T-helper 17 cell (primary cell): ENCODE measurements at regions not wholly inside any gene's neighbourhood (a gene's known extent, or its start where the extent isn't known, plus 50 kb on each side); places are given as distances from the start of the nearest gene placed in this dataset.
"Not testable (repeated sequence)": the region's sequence is repeated elsewhere in the genome, so short reads cannot be mapped to it uniquely, and the experiment has no call there.

Experiments
- ATAC-seq: fragments of 150-1000 bp; cut with Tn5 transposase; 2 replicates; pipeline ENCODE4 v1.10.0; 2021; ENCODE audit warnings: mild to moderate bottlenecking, moderate library complexity
- DNase-seq, 3 donors: peaks; one replicate each; pipeline versions ENCODE4 v3.0.0 to v3.0.0-alpha.2; 2020 to 2021
- H3K9me3 ChIP-seq: one replicate; pipeline ENCODE4 v1.7.0; 2013; ENCODE audit warnings: low read length, mild to moderate bottlenecking; ENCODE audit not compliant: control insufficient read depth, poor library complexity, severe bottlenecking
- H3K27ac Mint-ChIP-seq: one replicate; pipeline ENCODE4 v1.8.0; 2022; ENCODE audit warnings: mild to moderate bottlenecking, moderate library complexity, mixed read lengths
- H3K27me3 Mint-ChIP-seq: one replicate; pipeline ENCODE4 v1.8.0; 2022; ENCODE audit warnings: mixed read lengths
- H3K36me3 Mint-ChIP-seq: one replicate; pipeline ENCODE4 v1.8.0; 2022; ENCODE audit warnings: low read depth, mixed read lengths
- H3K4me1 Mint-ChIP-seq: one replicate; pipeline ENCODE4 v1.8.0; 2022; ENCODE audit warnings: mild to moderate bottlenecking, mixed read lengths
- H3K4me3 Mint-ChIP-seq: one replicate; pipeline ENCODE4 v1.8.0; 2022; ENCODE audit warnings: mild to moderate bottlenecking, moderate library complexity, mixed read lengths

DNA sequence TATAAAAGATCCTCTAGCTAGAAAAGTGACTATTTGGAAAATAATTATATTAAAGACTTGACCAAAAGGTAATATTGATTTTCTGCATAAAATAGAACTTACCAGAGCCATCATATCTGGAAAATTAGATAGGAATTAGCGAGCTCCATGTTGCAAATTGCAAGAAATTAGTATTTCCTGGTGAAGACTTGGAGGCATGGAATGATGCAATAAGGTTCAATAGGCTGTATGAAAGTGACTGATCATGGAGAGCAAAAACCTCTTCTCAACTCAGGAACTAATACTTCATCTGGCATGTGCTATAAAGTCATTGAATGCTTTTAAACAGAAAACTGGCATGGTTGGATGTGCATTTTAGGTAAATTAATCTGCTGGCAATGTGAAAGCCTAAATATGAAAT, 66.3 kb upstream of the UFM1 start:
- Mint-ChIP-seq H3K4me3 (no peak overlapping the region), H3K36me3 (no peaks in the 10 kb centered on the region), H3K27ac (no peak overlapping the region), H3K4me1 (no peaks in the 10 kb centered on the region), H3K27me3 (no peaks in the 10 kb centered on the region)
- ATAC-seq (no peak), DNase-seq (no peak)
- H3K9me3 ChIP-seq: no peaks in the 10 kb centered on the region

DNA sequence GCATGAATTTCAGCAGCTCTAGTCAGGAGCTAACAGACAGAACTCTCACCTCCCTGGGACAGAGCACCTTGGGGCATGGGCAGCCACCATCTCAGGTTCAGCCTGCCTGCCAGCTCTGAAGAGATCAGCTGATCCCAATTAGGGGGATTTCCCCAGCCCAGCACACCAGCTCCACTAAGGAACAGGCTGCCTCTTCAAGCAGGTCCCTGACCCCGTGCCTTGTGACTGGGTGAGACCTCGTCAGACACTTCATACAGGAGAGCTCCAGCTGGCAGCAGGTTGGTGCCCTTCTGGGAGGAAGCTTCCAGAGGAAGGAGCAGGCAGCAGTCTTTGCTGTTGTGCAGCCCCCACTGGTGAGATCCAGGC, 84.5 kb upstream of the UFM1 start:
- no peak for ATAC-seq

DNA sequence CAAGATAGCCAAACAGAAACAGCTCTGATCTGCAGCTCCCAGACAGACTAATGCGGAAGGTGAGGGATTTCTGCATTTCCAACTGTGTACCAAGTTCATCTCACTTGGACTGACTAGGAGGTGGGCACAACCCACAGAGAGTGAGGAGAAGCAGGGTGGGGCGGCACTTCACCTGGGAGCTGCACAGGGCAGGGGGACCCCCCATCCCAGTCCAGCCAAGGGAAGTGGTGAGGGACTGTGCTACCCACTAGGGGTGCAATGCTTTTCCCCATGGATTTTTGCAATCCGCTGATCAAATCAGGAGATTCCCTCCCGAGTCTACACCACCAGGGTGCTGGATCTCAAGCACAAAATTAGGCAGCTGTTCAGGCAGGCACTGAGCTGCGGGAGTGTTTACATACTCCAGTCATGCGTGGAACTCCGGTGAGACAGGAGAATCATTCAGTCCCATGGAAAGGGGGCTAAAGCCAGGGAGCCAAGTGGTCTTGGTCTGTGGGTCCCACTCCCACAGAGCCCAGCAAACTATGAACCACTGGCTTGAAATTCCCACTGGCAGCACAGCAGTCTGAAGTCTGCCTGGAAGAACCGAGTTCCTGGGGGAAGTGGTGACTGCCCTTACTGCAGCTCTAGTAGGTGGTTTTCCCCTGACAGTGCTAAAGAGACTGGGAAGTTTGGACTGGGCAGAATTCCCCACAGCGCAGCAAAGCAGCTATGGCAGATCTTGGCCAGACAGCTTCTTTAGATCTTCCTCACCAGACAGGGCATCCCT, 85.1 kb upstream of the UFM1 start:
- H3K9me3 ChIP-seq: no peaks in the 10 kb centered on the region
- no peaks in the 10 kb centered on the region for H3K36me3 Mint-ChIP-seq
- no peak overlapping the region for H3K4me3 Mint-ChIP-seq
- H3K27me3 Mint-ChIP-seq: no peaks in the 10 kb centered on the region
- no peak for ATAC-seq
- no peak for DNase-seq
- no peaks in the 10 kb centered on the region for H3K4me1 Mint-ChIP-seq
- H3K27ac Mint-ChIP-seq: no peak overlapping the region

More for the DNA sequence above, 84.5 kb upstream of the UFM1 start:
- no peaks in the 10 kb centered on the region for H3K9me3 ChIP-seq
- no peaks in the 10 kb centered on the region for H3K36me3 Mint-ChIP-seq
- no peaks in the 10 kb centered on the region for H3K4me1 Mint-ChIP-seq
- H3K4me3 Mint-ChIP-seq: no peak overlapping the region
- no peak overlapping the region for H3K27ac Mint-ChIP-seq
- no peak for DNase-seq
- no peaks in the 10 kb centered on the region for H3K27me3 Mint-ChIP-seq

DNA sequence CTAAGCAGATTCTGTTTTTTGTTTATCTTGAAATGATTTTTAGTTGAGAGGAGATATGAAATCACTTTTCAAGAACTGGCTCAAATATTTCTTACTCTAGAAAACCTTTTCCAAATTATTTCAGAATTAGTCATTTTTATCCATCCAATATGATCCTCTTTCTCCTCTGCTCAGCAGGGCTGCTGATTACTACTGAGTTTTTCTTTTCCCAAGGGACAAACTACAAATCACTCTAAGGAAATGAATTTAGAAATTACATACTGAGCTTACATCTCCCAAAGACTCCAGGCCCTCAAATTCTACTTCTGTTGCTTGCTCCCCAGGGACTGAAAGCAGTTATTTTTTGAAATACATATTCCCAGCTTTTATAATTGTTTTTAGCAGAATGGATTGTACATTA, 87.4 kb upstream of the UFM1 start:
- Mint-ChIP-seq H3K4me1 (no peaks in the 10 kb centered on the region), H3K36me3 (no peaks in the 10 kb centered on the region), H3K27ac (no peak overlapping the region), H3K27me3 (no peaks in the 10 kb centered on the region), H3K4me3 (no peak overlapping the region)
- no peaks in the 10 kb centered on the region for H3K9me3 ChIP-seq
- ATAC-seq: no peak
- DNase-seq: no peak

DNA sequence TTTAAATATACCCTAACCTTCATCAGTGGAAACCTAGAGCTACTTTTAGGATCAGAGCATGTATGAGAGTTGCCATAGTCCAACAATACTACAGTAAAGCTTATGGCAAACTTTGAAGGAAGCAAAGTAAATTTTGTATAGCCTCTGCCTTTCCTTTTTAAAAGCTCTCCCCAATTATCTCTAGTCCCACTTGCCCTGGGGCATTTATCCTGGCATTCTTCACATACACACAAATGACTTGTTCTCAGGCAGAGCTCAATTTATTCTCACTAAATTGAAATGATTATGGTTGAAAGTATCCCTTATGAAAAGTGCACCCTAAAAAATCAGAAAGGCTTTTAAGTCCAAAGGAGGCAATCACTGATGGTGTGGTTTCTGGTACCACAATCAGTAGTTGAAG, 94.1 kb upstream of the UFM1 start:
- H3K36me3 Mint-ChIP-seq: no peaks in the 10 kb centered on the region
- no peak overlapping the region for H3K27ac Mint-ChIP-seq
- H3K4me1 Mint-ChIP-seq: no peaks in the 10 kb centered on the region
- H3K9me3 ChIP-seq: no peaks in the 10 kb centered on the region
- H3K4me3 Mint-ChIP-seq: no peak overlapping the region
- DNase-seq (no peak), ATAC-seq (no peak)
- H3K27me3 Mint-ChIP-seq: no peaks in the 10 kb centered on the region

DNA sequence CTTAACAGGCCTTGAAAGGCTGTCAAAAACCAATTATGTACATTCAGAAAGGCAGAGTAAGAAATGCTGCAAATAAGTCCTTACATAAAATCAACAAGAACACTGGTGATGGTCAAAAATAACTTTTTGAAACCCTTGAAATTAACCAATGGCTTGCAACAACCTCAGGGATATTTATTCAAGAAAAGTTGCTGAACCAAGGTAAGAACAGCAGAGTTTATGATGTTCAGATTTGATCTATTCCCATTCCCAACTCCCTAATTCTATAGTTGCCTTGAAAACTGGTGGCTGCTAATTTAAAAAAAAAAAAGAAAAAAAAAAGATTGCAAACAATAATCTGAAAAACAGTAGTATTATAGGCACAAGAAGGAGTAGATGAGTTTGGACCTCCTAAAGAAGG, 109.8 kb upstream of the UFM1 start:
- no peaks in the 10 kb centered on the region for H3K36me3 Mint-ChIP-seq
- H3K27ac Mint-ChIP-seq: no peak overlapping the region
- H3K9me3 ChIP-seq: no peaks in the 10 kb centered on the region
- H3K4me3 Mint-ChIP-seq: no peak overlapping the region
- no peak for ATAC-seq
- H3K4me1 Mint-ChIP-seq: no peaks in the 10 kb centered on the region
- H3K27me3 Mint-ChIP-seq: no peaks in the 10 kb centered on the region
- DNase-seq: no peak

DNA sequence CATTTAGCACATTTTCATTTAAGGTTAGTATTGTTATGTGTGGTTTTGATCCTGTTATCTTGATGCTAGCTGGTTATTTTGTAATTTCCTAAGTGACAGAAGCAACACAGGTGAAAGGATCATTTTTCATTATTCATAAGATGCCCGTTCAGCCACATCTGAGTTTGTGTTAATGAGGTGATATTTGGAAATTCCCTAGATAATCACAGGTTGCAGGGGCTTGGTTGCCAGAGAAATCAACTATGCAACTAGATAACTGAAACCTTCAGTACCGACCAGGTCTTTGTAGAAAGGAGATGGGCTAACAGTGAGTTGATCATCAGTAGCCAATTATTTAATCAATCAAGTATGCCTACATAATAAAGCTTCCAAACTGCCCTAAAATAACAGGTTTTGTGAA, 121.3 kb upstream of the UFM1 start:
- DNase-seq: no peak
- H3K36me3 Mint-ChIP-seq: no peaks in the 10 kb centered on the region
- no peak for ATAC-seq
- H3K4me1 Mint-ChIP-seq: no peaks in the 10 kb centered on the region
- H3K9me3 ChIP-seq: no peaks in the 10 kb centered on the region
- H3K27me3 Mint-ChIP-seq: no peaks in the 10 kb centered on the region
- H3K27ac Mint-ChIP-seq: no peak overlapping the region
- no peak overlapping the region for H3K4me3 Mint-ChIP-seq

DNA sequence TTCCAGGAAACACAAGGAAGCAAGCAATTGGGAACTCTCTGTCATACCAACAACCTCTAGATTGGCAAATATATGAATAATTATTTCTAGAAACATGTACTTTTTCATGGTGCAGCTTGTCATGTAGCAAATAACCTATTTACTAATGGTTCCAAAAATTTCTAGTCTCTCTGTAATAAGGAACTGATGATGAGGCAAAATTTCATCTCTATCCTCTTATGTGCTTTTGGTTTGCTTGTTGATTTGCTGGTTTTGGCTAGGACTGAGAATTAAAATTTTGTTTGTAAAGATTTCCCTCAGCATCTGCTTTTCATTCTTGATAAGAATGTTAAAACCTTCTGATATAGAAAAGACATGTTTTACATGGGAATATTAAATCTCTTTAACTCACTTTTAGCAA, 123.2 kb upstream of the UFM1 start:
- no peak overlapping the region for H3K4me3 Mint-ChIP-seq
- H3K27me3 Mint-ChIP-seq: no peaks in the 10 kb centered on the region
- no peaks in the 10 kb centered on the region for H3K36me3 Mint-ChIP-seq
- ATAC-seq (no peak), DNase-seq (no peak)
- H3K9me3 ChIP-seq: no peaks in the 10 kb centered on the region
- no peaks in the 10 kb centered on the region for H3K4me1 Mint-ChIP-seq
- H3K27ac Mint-ChIP-seq: no peak overlapping the region

DNA sequence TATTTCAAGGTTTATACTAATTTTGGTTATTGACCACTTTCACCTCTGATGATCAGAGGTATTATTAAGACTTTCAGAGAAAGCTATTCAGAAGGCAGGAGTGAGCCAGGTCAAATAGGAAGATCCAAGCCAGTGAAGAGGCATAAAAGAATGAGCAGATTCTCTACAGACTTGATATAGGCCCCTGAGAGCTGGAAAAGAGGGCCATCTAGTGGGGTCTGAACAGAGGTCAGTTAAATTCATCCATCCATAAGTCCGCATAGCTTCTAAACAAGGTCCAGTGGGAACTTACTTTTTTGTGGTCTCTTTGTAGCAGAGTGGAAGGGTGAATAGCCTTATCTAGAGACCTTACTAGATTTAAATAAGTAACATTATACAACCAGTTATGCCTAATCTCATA, 126.6 kb upstream of the UFM1 start:
- DNase-seq (no peak), ATAC-seq (no peak)
- peaks cover 4% of the 10 kb centered on the region for H3K9me3 ChIP-seq
- no peak overlapping the region for H3K27ac Mint-ChIP-seq
- H3K36me3 Mint-ChIP-seq: no peaks in the 10 kb centered on the region
- no peaks in the 10 kb centered on the region for H3K27me3 Mint-ChIP-seq
- H3K4me3 Mint-ChIP-seq: no peak overlapping the region
- no peaks in the 10 kb centered on the region for H3K4me1 Mint-ChIP-seq

DNA sequence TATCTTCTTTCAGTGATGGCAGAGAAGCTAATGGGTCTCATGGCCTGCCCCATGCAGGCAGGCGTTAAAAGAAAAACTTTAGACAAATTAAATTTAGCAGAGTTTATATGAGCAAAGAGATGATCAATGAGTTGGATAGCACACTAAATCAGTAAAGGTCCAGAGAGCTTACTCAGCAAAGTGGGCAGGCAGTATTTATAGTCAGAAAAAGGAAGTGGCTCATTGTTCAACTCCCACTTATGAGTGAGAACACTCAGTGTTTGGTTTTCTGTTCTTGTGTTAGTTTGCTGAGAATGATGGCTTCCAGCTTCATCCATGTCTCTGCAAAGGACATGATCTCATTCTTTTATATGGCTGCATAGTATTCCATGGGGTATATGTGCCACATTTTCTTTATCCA, 128.5 kb upstream of the UFM1 start:
- H3K4me3 Mint-ChIP-seq, H3K27ac Mint-ChIP-seq, H3K27me3 Mint-ChIP-seq, DNase-seq, H3K9me3 ChIP-seq, H3K36me3 Mint-ChIP-seq, ATAC-seq, H3K4me1 Mint-ChIP-seq: not testable (repeated sequence)

DNA sequence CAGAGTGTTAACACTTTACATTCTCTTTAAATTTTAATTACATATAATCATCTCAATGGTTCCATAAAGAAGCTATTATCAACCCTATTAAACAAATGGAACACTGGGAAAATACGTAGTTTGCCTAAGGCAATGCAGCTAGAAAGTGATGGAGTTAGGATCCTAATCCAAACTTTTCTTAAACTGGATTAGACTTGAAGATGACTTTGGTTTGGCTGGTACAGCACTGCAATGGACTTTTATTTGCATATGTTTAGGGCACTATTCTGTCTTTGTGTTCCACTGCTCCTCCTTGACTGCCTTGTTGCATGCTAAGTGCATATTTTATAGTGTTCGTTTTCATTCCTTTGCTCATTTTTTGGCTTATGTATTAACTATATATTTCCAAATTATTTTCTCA, 133.5 kb upstream of the UFM1 start:
- Mint-ChIP-seq H3K27ac (no peak overlapping the region), H3K27me3 (no peaks in the 10 kb centered on the region), H3K4me3 (no peak overlapping the region), H3K36me3 (no peaks in the 10 kb centered on the region), H3K4me1 (no peaks in the 10 kb centered on the region)
- H3K9me3 ChIP-seq: peaks cover 4% of the 10 kb centered on the region
- DNase-seq (no peak), ATAC-seq (no peak)

DNA sequence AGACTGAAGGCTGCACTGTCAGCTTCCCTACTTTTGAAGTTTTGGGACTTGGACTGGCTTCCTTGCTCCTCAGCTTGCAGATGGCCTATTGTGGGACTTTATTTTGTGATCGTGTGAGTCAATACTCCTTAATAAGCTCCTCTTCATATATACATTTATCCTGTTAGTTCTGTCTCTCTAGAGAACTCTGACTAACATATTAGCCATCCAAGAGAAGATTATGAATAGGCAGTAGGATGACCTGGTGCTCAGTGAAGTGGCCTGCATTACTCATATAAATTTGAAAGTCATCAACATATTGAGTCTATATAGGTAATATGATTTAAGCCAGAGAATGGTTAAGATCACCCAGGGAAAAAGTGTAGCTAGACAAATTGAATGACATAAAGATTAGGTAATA, 136.3 kb upstream of the UFM1 start:
- Mint-ChIP-seq H3K4me1 (no peaks in the 10 kb centered on the region), H3K4me3 (no peak overlapping the region), H3K27me3 (no peaks in the 10 kb centered on the region), H3K27ac (no peak overlapping the region), H3K36me3 (no peaks in the 10 kb centered on the region)
- peaks cover 2% of the 10 kb centered on the region for H3K9me3 ChIP-seq
- no peak for ATAC-seq
- no peak for DNase-seq

DNA sequence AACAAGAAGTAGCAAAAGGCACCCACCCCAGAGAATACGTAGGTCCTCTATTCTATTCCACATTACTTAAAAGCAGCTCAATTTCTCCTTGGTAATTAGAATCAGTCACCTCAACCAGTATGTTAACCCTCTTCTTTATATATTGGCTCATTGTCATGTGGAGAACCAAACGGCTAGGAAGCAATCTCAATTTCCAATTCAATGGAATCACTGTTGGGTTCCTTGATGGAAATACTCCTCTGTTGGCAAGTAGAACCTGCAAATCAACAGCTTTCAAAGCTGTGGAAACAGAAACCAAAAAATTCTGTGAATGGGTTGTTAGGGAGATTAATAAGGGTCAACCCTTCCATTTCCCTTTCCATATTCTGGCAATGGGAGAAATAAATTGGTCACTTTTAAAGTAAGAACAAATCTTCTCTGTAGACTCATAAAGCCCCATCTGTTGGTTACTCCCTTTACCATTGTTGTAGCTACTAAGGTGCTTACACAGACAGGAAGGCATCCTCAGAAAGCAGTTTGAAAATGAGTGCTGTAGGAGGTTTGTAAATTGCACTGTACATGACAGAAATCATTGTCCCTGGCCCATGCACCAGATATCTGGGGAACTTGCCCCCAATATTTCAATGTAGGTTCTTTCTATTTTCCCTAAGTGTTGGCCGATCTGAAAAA, 138.6 kb upstream of the UFM1 start:
- Mint-ChIP-seq H3K27ac (no peak overlapping the region), H3K4me3 (no peak overlapping the region), H3K4me1 (no peaks in the 10 kb centered on the region), H3K36me3 (no peaks in the 10 kb centered on the region), H3K27me3 (no peaks in the 10 kb centered on the region)
- ATAC-seq (no peak), DNase-seq (no peak)
- peaks cover 2% of the 10 kb centered on the region for H3K9me3 ChIP-seq

DNA sequence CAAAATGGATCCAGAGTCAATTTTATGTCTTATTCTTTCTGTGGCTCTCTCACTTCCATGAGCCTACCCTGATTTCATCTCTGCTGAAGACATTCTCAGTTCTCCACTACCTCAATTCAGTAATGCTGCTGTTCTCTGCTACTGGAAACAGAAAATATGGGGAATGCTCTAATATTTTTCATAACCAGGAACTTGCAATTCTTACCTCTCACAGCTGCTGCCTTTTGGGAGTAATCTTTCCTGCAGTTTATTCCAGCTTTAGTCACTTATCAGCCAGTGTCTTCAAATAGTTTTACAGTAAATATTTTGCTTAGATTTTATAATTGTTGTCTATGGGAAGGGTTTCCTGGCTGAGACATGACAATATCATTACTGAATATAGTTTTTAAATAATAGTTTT, 145.1 kb upstream of the UFM1 start:
- DNase-seq (no peak), ATAC-seq (no peak)
- Mint-ChIP-seq H3K27ac (no peak overlapping the region), H3K4me1 (no peaks in the 10 kb centered on the region), H3K27me3 (peaks cover 4% of the 10 kb centered on the region), H3K4me3 (no peak overlapping the region), H3K36me3 (no peaks in the 10 kb centered on the region)
- H3K9me3 ChIP-seq: no peaks in the 10 kb centered on the region
